ENCODE measurements at regions not wholly inside any gene's neighbourhood (a gene's known extent, or its start where the extent isn't known, plus 50 kb on each side); places are given as distances from the start of the nearest gene placed in this dataset.

DNA sequence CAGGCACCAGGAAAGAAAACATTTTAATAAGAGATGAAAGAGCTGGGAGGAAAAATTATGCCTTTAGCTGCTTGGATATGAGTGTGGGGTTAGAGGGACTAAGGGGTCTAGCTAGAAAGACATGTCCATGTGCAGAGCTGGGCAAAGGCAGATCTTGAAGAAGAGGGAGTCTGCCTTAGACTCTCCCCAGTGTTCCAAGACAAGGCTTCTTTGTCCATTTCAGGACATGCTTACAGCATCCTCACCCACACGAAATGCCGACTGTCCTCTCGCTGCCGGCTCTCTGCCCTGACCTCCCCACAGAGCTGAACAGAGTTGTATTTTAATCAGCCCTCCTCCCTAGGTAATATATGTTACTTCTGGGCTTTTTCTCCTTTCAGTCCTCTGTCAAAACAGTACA, 100.7 kb upstream of the ATP1B1 start:
- DNase-seq, result no peak
- Histone ChIP-seq H3K27ac (no peak overlapping the region), H3K4me3 (no peak overlapping the region), H3K27me3 (no peaks in the 10 kb centered on the region), H3K36me3 (no peaks in the 10 kb centered on the region), H3K9me3 (no peaks in the 10 kb centered on the region), H3K4me1 (peaks cover 0 to 4% of the 10 kb centered on the region in 2 donors)
- intact Hi-C loops (cut with DNase I), result no loop called here
- TF ChIP-seq, protein P1, sequence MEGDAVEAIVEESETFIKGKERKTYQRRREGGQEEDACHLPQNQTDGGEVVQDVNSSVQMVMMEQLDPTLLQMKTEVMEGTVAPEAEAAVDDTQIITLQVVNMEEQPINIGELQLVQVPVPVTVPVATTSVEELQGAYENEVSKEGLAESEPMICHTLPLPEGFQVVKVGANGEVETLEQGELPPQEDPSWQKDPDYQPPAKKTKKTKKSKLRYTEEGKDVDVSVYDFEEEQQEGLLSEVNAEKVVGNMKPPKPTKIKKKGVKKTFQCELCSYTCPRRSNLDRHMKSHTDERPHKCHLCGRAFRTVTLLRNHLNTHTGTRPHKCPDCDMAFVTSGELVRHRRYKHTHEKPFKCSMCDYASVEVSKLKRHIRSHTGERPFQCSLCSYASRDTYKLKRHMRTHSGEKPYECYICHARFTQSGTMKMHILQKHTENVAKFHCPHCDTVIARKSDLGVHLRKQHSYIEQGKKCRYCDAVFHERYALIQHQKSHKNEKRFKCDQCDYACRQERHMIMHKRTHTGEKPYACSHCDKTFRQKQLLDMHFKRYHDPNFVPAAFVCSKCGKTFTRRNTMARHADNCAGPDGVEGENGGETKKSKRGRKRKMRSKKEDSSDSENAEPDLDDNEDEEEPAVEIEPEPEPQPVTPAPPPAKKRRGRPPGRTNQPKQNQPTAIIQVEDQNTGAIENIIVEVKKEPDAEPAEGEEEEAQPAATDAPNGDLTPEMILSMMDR (IDR thresholded peaks at IDR 0.05), result no peak
- ATAC-seq, result no peak

- no peaks in the 10 kb centered on the region for H3K4me1 ChIP-seq
- H3K27ac ChIP-seq, result no peak overlapping the region
- DNase-seq, result no peak
- TF ChIP-seq, protein P1 (IDR thresholded peaks at IDR 0.05), result no peak
- no peaks in the 10 kb centered on the region for H3K36me3 ChIP-seq
- no peak for ATAC-seq
- H3K27me3 ChIP-seq, result no peaks in the 10 kb centered on the region
- intact Hi-C loops (cut with DNase I), result no loop called here
- no peak overlapping the region for H3K4me3 ChIP-seq
- no peaks in the 10 kb centered on the region for H3K9me3 ChIP-seq
Measured at GRCh38 chr1:169009666-169010065, 96.8 kb upstream of the ATP1B1 start.

DNA sequence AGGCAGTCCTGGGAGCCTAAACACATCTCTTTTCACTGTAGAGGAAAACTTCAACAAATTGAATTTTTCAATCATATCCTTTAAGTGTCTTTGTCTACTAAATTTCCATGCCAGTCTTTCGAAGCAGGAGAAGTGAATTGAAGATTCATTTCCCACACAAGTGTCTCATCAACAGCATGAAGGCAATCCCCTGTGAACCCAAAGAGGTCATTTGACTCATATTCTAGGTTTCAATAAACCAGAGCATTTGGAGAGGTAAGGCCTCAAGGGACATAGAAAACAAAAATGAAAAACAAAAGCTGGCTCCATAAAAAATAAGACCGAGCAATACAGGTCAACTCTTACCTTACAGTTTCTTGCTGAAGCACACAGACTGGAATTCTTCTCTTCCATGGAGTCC, 94.1 kb upstream of the ATP1B1 start:
- H3K4me1 ChIP-seq, result no peaks in the 10 kb centered on the region
- DNase-seq, result no peak
- ATAC-seq, result no peak
- no peaks in the 10 kb centered on the region for H3K27me3 ChIP-seq
- H3K9me3 ChIP-seq, result no peaks in the 10 kb centered on the region
- no peaks in the 10 kb centered on the region for H3K36me3 ChIP-seq
- TF ChIP-seq, protein P1 (IDR thresholded peaks at IDR 0.05), result no peak
- H3K27ac ChIP-seq, result no peak overlapping the region
- no peak overlapping the region for H3K4me3 ChIP-seq
- intact Hi-C loops (cut with DNase I), result no loop called here

GRCh38 chr1:169013821-169014220, 92.7 kb upstream of the ATP1B1 start:
- H3K4me3 ChIP-seq, result no peak overlapping the region
- H3K4me1 ChIP-seq, result no peaks in the 10 kb centered on the region
- no peak overlapping the region for H3K27ac ChIP-seq
- ATAC-seq, result no peak
- intact Hi-C loops (cut with DNase I), result no loop called here
- no peak for DNase-seq
- TF ChIP-seq, protein P1 (IDR thresholded peaks at IDR 0.05), result no peak
- H3K36me3 ChIP-seq, result no peaks in the 10 kb centered on the region
- no peaks in the 10 kb centered on the region for H3K9me3 ChIP-seq
- H3K27me3 ChIP-seq, result no peaks in the 10 kb centered on the region

GRCh38 chr1:169015464-169015863, 91.0 kb upstream of the ATP1B1 start:
- no peak overlapping the region for H3K27ac ChIP-seq
- H3K4me1 ChIP-seq, result no peaks in the 10 kb centered on the region
- no peak overlapping the region for H3K4me3 ChIP-seq
- no peaks in the 10 kb centered on the region for H3K9me3 ChIP-seq
- TF ChIP-seq, protein P1 (IDR thresholded peaks at IDR 0.05), result no peak
- intact Hi-C loops (cut with DNase I), result no loop called here
- no peaks in the 10 kb centered on the region for H3K27me3 ChIP-seq
- ATAC-seq, result no peak
- no peak for DNase-seq
- H3K36me3 ChIP-seq, result no peaks in the 10 kb centered on the region

Data from left lung (tissue), 4 donors.